Heart right ventricle (tissue), 16 donors: ENCODE measurements at regions not wholly inside any gene's neighbourhood (a gene's known extent, or its start where the extent isn't known, plus 50 kb on each side); places are given as distances from the start of the nearest gene placed in this dataset.
A peak's percentile ranks its signal among the peaks of the same experiment; 100 is the strongest.

Experiments
- ATAC-seq, 8 donors: fragments of 200-7000 bp; cut with Tn5 transposase; one replicate each; pipeline ENCODE4 v1.9.1; 2020; ENCODE audit warnings: mild to moderate bottlenecking in 8 of 8, moderate library complexity in 8 of 8, moderate number of reproducible peaks in 1 of 8
- DNase-seq, 2 donors: peaks; one replicate each; pipeline ENCODE4 v3.0.0-alpha.2; 2020
- H3K27ac ChIP-seq, 10 donors: fragments of 200-600 bp; sonication (generic) in 2 of 10; one replicate each; pipeline versions ENCODE4 v1.5.0 to v1.8.0; 2020 to 2022; ENCODE audit warnings: mild to moderate bottlenecking in 3 of 10
- H3K27me3 ChIP-seq, 7 donors: fragments of 200-600 bp; one replicate each; pipeline ENCODE4 v1.8.0; 2021 to 2022; ENCODE audit warnings: mild to moderate bottlenecking in 2 of 7
- H3K36me3 ChIP-seq, 9 donors: fragments of 200-600 bp; sonication (generic) in 1 of 9; one replicate each; pipeline versions ENCODE4 v1.5.0 to v1.8.0; 2020 to 2022; ENCODE audit warnings: mild to moderate bottlenecking in 2 of 9
- H3K4me1 ChIP-seq, 9 donors: fragments of 200-600 bp; sonication (generic) in 1 of 9; one replicate each; pipeline versions ENCODE4 v1.5.0 to v1.8.0; 2020 to 2022; ENCODE audit warnings: mild to moderate bottlenecking in 4 of 9
- H3K4me3 ChIP-seq, 10 donors: fragments of 200-600 bp; sonication (generic) in 2 of 10; one replicate each; pipeline versions ENCODE4 v1.5.0 to v1.8.0; 2020 to 2022; ENCODE audit warnings: mild to moderate bottlenecking in 7 of 10, moderate library complexity in 2 of 10
- H3K9me3 ChIP-seq, 11 donors: fragments of 200-600 bp in 10 of 11; sonication (generic) in 2 of 11; one replicate each; pipeline versions ENCODE4 v1.5.0 to v1.8.0; 2013 to 2022; ENCODE audit warnings: mild to moderate bottlenecking in 2 of 11, control low read depth in 1 of 11, moderate library complexity in 1 of 11
- WGBS, 2 donors: extraction: QIAGEN DNeasy Blood & Tissue Kit; methylation state at CpG; one replicate each; pipeline ENCODE4 v1.1.7; 2013; ENCODE audit warnings: inconsistent platforms in 1 of 2; 5-methylcytosine and 5-hydroxymethylcytosine counted together
- intact Hi-C, 10 donors: fragments of 100-400 bp; cut with DNase I; formaldehyde crosslinking; loops; one replicate each; pipeline versions ENCODE4 v1.11.1 to v1.14.2; 2022
- TF ChIP-seq, protein P1 (sequence below), 9 donors: fragments of 200-600 bp; sonication (generic) in 2 of 9; IDR thresholded peaks; one replicate each; pipeline versions ENCODE4 v1.5.0 to v1.8.0; 2021 to 2022; ENCODE audit warnings: antibody characterized with exemption in 9 of 9, mild to moderate bottlenecking in 5 of 9, moderate library complexity in 1 of 9
- donor health status: Arrhythmogenic right ventricular cardiomyopathy.
- donor health status: ischemic (EF 13 %, LVEDD 7.1; RV severe dilation, severe dysfunction).
- donor health status: healthy with polysubstance abuse.
- donor health status: DM: no; HTN: yes; CAD: no.
- donor health status: DM: no; HTN: no; CAD: no.
- donor health status: ischemic (EF 25% LVEDD 6.9; RV normal size, moderate dysfunction).
- donor health status: ischemic (EF 25% LVEDD 5.7; RV mildly dilated, moderate dysfunction).
- donor health status: healthy.
- donor health status: DM: yes; HTN: yes; CAD: no.
- donor health status: Ischemic cardiomyopathy.
- donor health status: ischemic (EF 35%, LVEDD 5.7; RV mildly dilated, moderate dysfunction).
- donor health status: nonischemic (EF 11% LVEDD 7.7; RV severe dilation, severe dysfunction).
- donor health status: DM: yes; HTN: yes; CAD: no.
- donor health status: PGD.
- donor health status: ischemic (EF 29% LVEDD 5.4; RV normal size, mild dysfunction).
- donor health status: nonischemic (EF 23%, LVEDD 6.1; RV moderate dilation, normal function).

DNA sequence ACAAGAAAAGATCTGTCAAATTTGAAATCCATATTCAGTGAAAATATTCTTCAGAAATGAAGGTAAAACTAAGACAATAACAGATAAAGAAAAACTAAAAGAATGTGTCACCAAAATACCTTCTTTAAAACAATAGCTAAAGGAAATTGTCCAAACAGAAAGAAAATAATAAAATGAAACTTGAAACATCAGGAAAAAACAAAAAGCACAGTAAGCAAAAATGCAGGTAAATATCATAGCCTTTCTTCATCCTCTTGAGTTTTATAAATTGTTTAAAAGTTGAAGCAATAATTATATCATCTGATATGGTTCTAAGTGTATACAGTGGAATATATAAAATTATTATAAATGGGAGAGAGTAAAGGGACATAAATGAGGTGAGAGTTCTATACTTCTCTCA, 103.8 kb upstream of the PDE1A start:
- ATAC-seq (no peak), DNase-seq (no peak)
- H3K36me3 ChIP-seq = no peaks in the 10 kb centered on the region
- H3K4me1 ChIP-seq = no peaks in the 10 kb centered on the region
- H3K4me3 ChIP-seq = no peak overlapping the region
- TF ChIP-seq, protein P1, sequence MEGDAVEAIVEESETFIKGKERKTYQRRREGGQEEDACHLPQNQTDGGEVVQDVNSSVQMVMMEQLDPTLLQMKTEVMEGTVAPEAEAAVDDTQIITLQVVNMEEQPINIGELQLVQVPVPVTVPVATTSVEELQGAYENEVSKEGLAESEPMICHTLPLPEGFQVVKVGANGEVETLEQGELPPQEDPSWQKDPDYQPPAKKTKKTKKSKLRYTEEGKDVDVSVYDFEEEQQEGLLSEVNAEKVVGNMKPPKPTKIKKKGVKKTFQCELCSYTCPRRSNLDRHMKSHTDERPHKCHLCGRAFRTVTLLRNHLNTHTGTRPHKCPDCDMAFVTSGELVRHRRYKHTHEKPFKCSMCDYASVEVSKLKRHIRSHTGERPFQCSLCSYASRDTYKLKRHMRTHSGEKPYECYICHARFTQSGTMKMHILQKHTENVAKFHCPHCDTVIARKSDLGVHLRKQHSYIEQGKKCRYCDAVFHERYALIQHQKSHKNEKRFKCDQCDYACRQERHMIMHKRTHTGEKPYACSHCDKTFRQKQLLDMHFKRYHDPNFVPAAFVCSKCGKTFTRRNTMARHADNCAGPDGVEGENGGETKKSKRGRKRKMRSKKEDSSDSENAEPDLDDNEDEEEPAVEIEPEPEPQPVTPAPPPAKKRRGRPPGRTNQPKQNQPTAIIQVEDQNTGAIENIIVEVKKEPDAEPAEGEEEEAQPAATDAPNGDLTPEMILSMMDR (IDR thresholded peaks at IDR 0.05) = no peak
- intact Hi-C loops = no loop called here
- H3K9me3 ChIP-seq = no peaks in the 10 kb centered on the region
- H3K27ac ChIP-seq = no peak overlapping the region
- H3K27me3 ChIP-seq = no peaks in the 10 kb centered on the region

- peak in 4 of 8 donors; percentile 22 to 55 (median 51) for ATAC-seq
- WGBS, 2 donors = 56 to 60% methylated on average over 1 of the region's 1 CpG
Observed at GRCh38 chr2:182540252-182540651, 113.4 kb upstream of the PDE1A start.

GRCh38 chr2:182541268-182541667, 114.4 kb upstream of the PDE1A start:
- Histone ChIP-seq H3K27ac (peak overlapping the region in 1 of 10 donors; percentile 10), H3K36me3 (no peaks in the 10 kb centered on the region), H3K27me3 (no peaks in the 10 kb centered on the region), H3K9me3 (no peaks in the 10 kb centered on the region), H3K4me1 (peaks cover 0 to 16% (median 7%) of the 10 kb centered on the region in 9 donors), H3K4me3 (no peak overlapping the region)
- TF ChIP-seq, protein P1 (IDR thresholded peaks at IDR 0.05) = no peak
- no peak for ATAC-seq
- DNase-seq = no peak
- intact Hi-C loops = loop anchor here in 1 of 10 donors (10.0 kb wide), 1 partner anchor 104 kb away; no protein-coding TSS in a partner anchor

More at GRCh38 chr2:182540252-182540651, 113.4 kb upstream of the PDE1A start:
- intact Hi-C loops = loop anchor here in 1 of 10 donors (10.0 kb wide), 1 partner anchor 105 kb away; no protein-coding TSS in a partner anchor
- H3K4me3 ChIP-seq = no peak overlapping the region
- no peaks in the 10 kb centered on the region for H3K27me3 ChIP-seq
- H3K36me3 ChIP-seq = no peaks in the 10 kb centered on the region
- H3K4me1 ChIP-seq = peaks cover 0 to 16% (median 0%) of the 10 kb centered on the region in 9 donors
- H3K27ac ChIP-seq = no peak overlapping the region
- TF ChIP-seq, protein P1 (IDR thresholded peaks at IDR 0.05) = no peak
- no peak for DNase-seq
- no peaks in the 10 kb centered on the region for H3K9me3 ChIP-seq

DNA sequence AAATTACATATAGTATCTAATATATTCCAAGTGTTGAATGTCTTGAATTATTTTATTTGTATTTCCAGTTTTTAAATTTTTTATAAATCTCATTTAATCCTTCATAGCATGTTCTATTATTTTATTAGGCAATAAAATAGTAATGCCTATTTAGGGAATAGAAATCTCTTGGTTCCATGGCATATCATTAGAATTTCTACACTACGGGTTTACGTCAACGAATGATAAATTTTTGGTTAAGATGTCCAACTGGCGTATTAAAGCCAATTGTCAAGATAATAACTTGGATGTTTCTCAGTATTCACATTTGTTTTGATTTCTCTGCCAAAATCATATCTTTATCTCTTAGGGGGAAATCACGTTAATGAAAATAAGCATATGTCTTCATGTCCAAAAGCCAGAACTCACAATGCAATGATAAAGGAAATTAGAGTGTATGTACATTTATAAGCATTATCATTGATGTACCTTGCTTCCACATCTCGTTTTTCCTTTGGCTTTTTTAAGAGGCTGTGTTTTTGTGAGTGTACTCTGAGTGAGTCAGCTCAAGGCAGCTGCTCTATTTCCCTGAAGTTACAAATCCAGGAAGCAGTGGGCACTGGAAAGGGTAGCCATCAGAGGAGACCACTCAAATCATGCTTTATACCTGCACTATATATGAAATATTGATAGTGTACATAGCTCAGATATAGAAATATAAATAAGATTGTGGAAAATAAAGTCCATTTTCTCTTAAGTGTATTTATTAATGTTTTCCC, 115.8 kb upstream of the PDE1A start:
- Histone ChIP-seq H3K27me3 (no peaks in the 10 kb centered on the region), H3K36me3 (no peaks in the 10 kb centered on the region), H3K4me3 (no peak overlapping the region), H3K9me3 (no peaks in the 10 kb centered on the region), H3K27ac (peak overlapping the region in 3 of 10 donors; percentile 2 to 28 (median 2)), H3K4me1 (peaks cover 0 to 18% (median 13%) of the 10 kb centered on the region in 9 donors)
- WGBS, 2 donors = 48 to 61% methylated on average over 6 of the region's 6 CpGs
- DNase-seq (no peak), ATAC-seq (peak in 6 of 8 donors; percentile 40 to 78 (median 63))
- TF ChIP-seq, protein P1 (IDR thresholded peaks at IDR 0.05) = no peak
- intact Hi-C loops = loop anchor here in 1 of 10 donors (10.0 kb wide), 1 partner anchor 102 kb away; no protein-coding TSS in a partner anchor
